ENCODE measurements at regions not wholly inside any gene's neighbourhood (a gene's known extent, or its start where the extent isn't known, plus 50 kb on each side); places are given as distances from the start of the nearest gene placed in this dataset.
"Not testable (repeated sequence)": the region's sequence is repeated elsewhere in the genome, so short reads cannot be mapped to it uniquely, and the experiment has no call there.

- H3K4me1 Mint-ChIP-seq; H3K4me3 Mint-ChIP-seq; H3K36me3 Mint-ChIP-seq (ENCODE audit: low read depth); H3K27ac Mint-ChIP-seq; H3K9me3 Mint-ChIP-seq; H3K27me3 Mint-ChIP-seq; ATAC-seq (replicated peaks): not testable (repeated sequence)
Observed at GRCh38 chr6:67686225-67686624, 948.9 kb upstream of the ADGRB3 start.

DNA sequence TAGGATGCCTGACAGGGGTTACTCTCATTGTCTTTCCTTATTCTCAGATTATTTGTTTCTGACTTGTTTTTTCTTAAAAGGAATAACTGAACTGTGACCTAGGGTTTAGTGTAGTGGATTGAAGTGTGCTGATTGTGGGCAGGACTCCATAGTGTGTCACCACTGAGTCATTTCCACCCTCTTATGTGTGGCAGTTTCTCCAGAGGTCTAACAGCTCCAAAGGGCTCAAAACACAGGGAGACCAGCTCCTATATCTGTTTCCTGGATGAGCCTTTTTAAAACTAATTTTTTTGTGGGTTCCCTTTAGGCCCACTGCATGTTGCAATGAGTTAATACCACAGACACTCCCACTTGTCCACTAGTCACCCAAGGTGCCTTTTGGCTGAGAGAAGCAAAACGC is 951.1 kb upstream of the ADGRB3 start:
- Mint-ChIP-seq H3K9me3 (peaks cover 3% of the 10 kb centered on the region), H3K27ac (no peak overlapping the region), H3K27me3 (no peaks in the 10 kb centered on the region), H3K4me1 (no peaks in the 10 kb centered on the region), H3K4me3 (no peak overlapping the region), H3K36me3 (ENCODE audit: low read depth) (no peaks in the 10 kb centered on the region)
- ATAC-seq (replicated peaks), result no peak

GRCh38 chr6:67680297-67680932 is 954.7 kb upstream of the ADGRB3 start:
- Mint-ChIP-seq H3K27me3 (no peaks in the 10 kb centered on the region), H3K4me1 (no peaks in the 10 kb centered on the region), H3K4me3 (no peak overlapping the region), H3K27ac (no peak overlapping the region), H3K9me3 (peaks cover 3% of the 10 kb centered on the region), H3K36me3 (ENCODE audit: low read depth) (no peaks in the 10 kb centered on the region)
- no peak for ATAC-seq (replicated peaks)

DNA sequence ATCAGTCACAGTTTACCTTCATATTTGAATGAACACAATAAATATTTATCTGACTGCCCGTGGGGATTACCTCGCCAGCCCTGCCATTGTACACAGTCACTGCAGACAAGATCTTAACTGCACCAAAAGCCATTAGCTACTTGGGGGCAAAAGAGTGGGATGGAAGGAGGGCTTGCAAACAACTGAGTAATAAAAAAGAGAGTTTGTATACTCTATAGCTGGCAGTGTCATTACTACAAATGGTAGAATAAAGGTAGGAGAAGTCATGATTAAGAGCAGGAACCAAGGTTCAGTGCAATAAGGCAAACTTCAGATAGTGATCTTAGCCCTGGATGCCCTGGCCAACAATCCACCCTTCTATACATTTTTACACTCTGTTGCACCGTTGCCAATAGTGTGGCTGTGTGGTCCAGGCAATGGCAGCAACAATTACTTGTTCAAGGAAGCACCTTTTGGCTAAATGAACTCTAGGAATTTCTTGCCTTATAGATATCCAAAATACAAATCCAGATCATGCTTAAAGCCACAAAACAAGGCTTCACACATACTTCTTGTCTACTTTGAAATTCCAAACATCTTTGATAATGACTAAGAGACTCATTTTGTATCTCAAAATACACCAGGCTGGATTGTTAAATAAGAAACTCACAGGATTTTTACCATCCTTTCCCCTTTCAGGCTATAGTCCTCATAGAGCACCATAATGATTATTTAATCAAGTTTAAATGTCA is 955.4 kb upstream of the ADGRB3 start:
- Mint-ChIP-seq H3K9me3 (peaks cover 3% of the 10 kb centered on the region), H3K36me3 (ENCODE audit: low read depth) (no peaks in the 10 kb centered on the region), H3K27ac (no peak overlapping the region), H3K4me1 (no peaks in the 10 kb centered on the region), H3K4me3 (no peak overlapping the region), H3K27me3 (no peaks in the 10 kb centered on the region)
- no peak for ATAC-seq (replicated peaks)

DNA sequence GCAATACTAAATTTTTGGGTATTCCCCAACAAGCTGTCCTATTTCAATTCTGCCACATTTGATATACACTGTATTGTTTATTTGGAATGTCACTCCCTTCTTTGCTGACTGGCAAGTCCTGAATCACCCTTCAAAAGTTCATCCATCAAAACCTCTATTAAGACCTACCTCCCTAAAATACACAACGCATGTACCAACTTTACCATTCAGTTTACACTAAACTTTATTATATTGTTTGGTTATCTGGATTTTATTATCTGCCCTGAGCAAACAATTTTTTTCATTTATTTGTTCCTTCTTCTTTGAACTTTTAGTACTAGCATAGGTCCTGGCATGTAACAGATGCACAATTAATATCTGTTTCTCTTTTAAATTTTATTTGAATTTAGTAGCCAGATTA is 958.2 kb upstream of the ADGRB3 start:
- no peaks in the 10 kb centered on the region for H3K27me3 Mint-ChIP-seq
- H3K9me3 Mint-ChIP-seq, result peaks cover 7% of the 10 kb centered on the region
- no peak overlapping the region for H3K4me3 Mint-ChIP-seq
- no peaks in the 10 kb centered on the region for H3K36me3 Mint-ChIP-seq (ENCODE audit: low read depth)
- no peak overlapping the region for H3K27ac Mint-ChIP-seq
- ATAC-seq (replicated peaks), result no peak
- no peaks in the 10 kb centered on the region for H3K4me1 Mint-ChIP-seq

- Mint-ChIP-seq H3K4me1 (no peaks in the 10 kb centered on the region), H3K27ac (no peak overlapping the region), H3K9me3 (peaks cover 8% of the 10 kb centered on the region), H3K36me3 (ENCODE audit: low read depth) (no peaks in the 10 kb centered on the region), H3K27me3 (no peaks in the 10 kb centered on the region), H3K4me3 (no peak overlapping the region)
- ATAC-seq (replicated peaks), result no peak
Observed at GRCh38 chr6:67667637-67668422, 967.3 kb upstream of the ADGRB3 start.

DNA sequence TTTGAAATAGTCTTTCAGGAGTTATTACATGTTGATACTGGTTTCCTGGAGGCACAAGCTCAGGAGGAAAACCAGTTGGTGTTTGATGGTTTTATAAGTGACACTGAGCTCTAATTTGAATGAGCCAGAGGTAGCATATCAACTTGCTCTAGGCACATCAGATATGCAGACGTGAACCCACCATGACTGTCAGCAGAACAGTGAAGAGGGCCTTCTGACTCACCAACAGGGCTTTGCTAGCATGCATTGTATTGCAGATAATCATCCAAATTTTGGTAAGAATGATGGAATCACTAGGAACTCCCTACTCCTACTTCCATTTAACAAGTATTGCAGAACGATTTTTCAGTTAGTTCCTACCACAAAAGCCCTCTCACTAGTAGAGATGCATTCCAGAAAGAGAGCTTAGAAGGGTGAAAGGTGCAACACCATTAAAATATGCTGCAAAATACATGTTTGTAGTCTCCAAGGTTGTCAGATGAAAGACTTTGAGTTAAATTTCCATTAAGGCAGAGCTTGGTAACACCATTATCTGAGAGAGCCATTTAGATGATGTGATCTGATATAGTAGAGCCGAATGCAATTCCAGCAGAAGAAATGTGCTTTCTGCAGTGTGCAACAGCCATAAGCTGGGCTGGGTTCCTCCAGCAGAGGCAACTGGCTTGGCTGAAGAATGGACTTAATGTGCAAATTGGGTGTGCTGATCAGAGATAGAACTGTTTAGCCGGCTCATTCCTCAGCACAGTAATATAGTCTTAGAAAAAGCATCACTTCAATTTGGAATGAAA is 968.7 kb upstream of the ADGRB3 start:
- Mint-ChIP-seq H3K36me3 (ENCODE audit: low read depth) (no peaks in the 10 kb centered on the region), H3K4me3 (no peak overlapping the region), H3K9me3 (peaks cover 14% of the 10 kb centered on the region), H3K4me1 (no peaks in the 10 kb centered on the region), H3K27ac (no peak overlapping the region), H3K27me3 (no peaks in the 10 kb centered on the region)
- no peak for ATAC-seq (replicated peaks)

GRCh38 chr6:67664942-67665341 is 970.1 kb upstream of the ADGRB3 start:
- H3K36me3 Mint-ChIP-seq (ENCODE audit: low read depth), result no peaks in the 10 kb centered on the region
- ATAC-seq (replicated peaks), result no peak
- H3K27me3 Mint-ChIP-seq, result no peaks in the 10 kb centered on the region
- no peak overlapping the region for H3K4me3 Mint-ChIP-seq
- no peaks in the 10 kb centered on the region for H3K4me1 Mint-ChIP-seq
- no peak overlapping the region for H3K27ac Mint-ChIP-seq
- peaks cover 11% of the 10 kb centered on the region for H3K9me3 Mint-ChIP-seq

DNA sequence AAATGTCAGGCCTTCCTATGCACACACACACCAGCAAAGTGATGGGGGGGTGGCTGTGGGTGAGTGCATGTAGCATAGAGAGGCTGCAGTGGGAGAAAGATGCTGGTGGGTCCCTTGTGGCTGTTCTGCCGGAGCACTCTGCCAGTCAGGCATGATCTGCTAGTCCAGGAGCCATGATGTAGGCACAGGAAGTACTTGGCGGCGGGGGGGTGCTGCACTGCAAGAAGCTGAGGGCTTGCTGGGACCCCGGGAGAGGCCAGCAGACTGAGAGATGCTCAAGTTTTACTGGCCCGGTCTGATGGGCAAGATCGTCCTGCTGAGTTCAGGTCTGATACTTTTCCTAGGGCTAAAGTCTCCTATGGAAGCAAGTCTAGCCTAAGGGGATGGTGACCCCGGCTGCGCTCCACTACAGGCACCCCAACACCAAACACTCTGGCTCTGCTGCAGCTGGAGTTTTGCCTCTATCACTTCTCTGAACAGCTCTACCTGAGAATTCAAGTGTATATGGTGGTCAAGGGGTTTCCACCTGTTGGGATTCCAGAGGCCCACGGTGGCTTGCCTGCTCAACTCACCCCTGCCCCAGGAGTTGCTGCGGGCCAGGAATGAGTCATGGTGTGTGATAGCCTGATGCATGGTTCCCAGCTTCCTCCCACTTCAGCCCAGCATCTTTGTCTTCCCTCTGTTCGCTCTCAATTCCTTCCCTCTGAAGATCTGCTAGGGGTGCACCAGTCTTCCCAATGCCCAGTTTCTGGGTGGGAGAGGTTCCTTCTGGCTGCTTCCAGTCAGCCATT is 971.8 kb upstream of the ADGRB3 start:
- no peak for ATAC-seq (replicated peaks)
- H3K4me1 Mint-ChIP-seq, result no peaks in the 10 kb centered on the region
- H3K9me3 Mint-ChIP-seq, result peaks cover 11% of the 10 kb centered on the region
- H3K27me3 Mint-ChIP-seq, result no peaks in the 10 kb centered on the region
- no peak overlapping the region for H3K4me3 Mint-ChIP-seq
- no peak overlapping the region for H3K27ac Mint-ChIP-seq
- H3K36me3 Mint-ChIP-seq (ENCODE audit: low read depth), result no peaks in the 10 kb centered on the region

DNA sequence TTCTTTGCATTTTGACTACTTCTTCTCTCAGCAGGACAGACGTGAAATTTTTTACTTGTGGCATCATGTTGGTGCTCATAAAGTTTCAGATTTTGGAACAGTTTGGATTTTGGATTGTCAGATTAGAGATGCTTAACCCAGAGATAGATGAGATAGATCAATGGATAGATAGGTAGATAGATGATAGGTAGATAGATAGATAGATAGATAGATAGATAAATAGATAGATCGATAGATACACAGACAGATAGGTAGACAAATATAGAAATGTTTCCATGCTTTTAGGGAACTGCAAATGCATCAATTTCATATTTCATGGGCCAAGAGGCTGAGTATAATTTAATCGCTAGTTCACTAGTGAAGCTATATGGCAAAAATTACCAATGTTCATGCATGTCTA is 981.5 kb upstream of the ADGRB3 start:
- Mint-ChIP-seq H3K27me3 (no peaks in the 10 kb centered on the region), H3K4me1 (no peaks in the 10 kb centered on the region), H3K36me3 (ENCODE audit: low read depth) (no peaks in the 10 kb centered on the region), H3K27ac (no peak overlapping the region), H3K9me3 (peaks cover 6% of the 10 kb centered on the region), H3K4me3 (no peak overlapping the region)
- no peak for ATAC-seq (replicated peaks)

GRCh38 chr6:67646550-67646949 is 988.5 kb upstream of the ADGRB3 start:
- Mint-ChIP-seq H3K27ac (no peak overlapping the region), H3K4me3 (no peak overlapping the region), H3K27me3 (no peaks in the 10 kb centered on the region), H3K36me3 (ENCODE audit: low read depth) (no peaks in the 10 kb centered on the region), H3K4me1 (no peaks in the 10 kb centered on the region), H3K9me3 (no peaks in the 10 kb centered on the region)
- no peak for ATAC-seq (replicated peaks)

- Mint-ChIP-seq H3K36me3 (ENCODE audit: low read depth) (no peaks in the 10 kb centered on the region), H3K4me1 (no peaks in the 10 kb centered on the region), H3K27ac (no peak overlapping the region), H3K9me3 (no peaks in the 10 kb centered on the region), H3K4me3 (no peak overlapping the region), H3K27me3 (no peaks in the 10 kb centered on the region)
- no peak for ATAC-seq (replicated peaks)
Observed at GRCh38 chr6:67643281-67643680, 991.8 kb upstream of the ADGRB3 start.

- Mint-ChIP-seq H3K4me3 (no peak overlapping the region), H3K9me3 (no peaks in the 10 kb centered on the region), H3K36me3 (ENCODE audit: low read depth) (no peaks in the 10 kb centered on the region), H3K27me3 (no peaks in the 10 kb centered on the region), H3K27ac (no peak overlapping the region), H3K4me1 (no peaks in the 10 kb centered on the region)
- ATAC-seq (replicated peaks), result no peak
Observed at GRCh38 chr6:67642582-67642981, 992.5 kb upstream of the ADGRB3 start.

DNA sequence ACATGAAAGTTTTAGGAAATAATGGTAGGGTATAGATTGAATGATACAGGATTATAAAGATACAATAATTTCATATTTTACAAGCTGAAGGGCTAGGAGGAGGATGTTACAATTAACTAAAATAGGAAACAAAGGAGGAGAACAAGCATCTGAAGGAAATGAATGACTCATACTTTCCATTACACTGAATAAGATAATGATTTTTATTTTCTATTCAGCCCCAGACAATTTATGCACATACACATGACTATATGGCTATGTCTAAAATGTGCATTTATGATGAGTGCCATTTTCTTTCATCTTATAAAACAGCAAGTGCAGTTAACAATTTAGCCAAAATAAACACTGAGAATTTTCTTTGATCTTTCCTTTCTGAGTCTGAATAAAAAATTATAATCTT is 994.6 kb upstream of the ADGRB3 start:
- Mint-ChIP-seq H3K27ac (no peak overlapping the region), H3K4me1 (no peaks in the 10 kb centered on the region), H3K4me3 (no peak overlapping the region), H3K36me3 (ENCODE audit: low read depth) (no peaks in the 10 kb centered on the region), H3K27me3 (no peaks in the 10 kb centered on the region), H3K9me3 (no peaks in the 10 kb centered on the region)
- ATAC-seq (replicated peaks), result no peak
